IPS-18c (cell line): ENCODE measurements at regions not wholly inside any gene's neighbourhood (a gene's known extent, or its start where the extent isn't known, plus 50 kb on each side); places are given as distances from the start of the nearest gene placed in this dataset.

Experiments
- H3K4me3 ChIP-seq: 2 replicates; pipeline ENCODE4 v1.7.0; 2013; ENCODE audit warnings: low read depth, mild to moderate bottlenecking, low read length, moderate library complexity; ENCODE audit not compliant: insufficient read depth
- H3K9me3 ChIP-seq: one replicate; pipeline ENCODE4 v1.6.1; 2013; ENCODE audit warnings: mild to moderate bottlenecking, low read length, moderate library complexity; ENCODE audit not compliant: control insufficient read depth, insufficient read depth

- H3K4me3 ChIP-seq = no peak overlapping the region
- no peaks in the 10 kb centered on the region for H3K9me3 ChIP-seq
These were observed 575.5 kb upstream of the NDST4 start for GRCh38 chr4:115688961-115689360.

DNA sequence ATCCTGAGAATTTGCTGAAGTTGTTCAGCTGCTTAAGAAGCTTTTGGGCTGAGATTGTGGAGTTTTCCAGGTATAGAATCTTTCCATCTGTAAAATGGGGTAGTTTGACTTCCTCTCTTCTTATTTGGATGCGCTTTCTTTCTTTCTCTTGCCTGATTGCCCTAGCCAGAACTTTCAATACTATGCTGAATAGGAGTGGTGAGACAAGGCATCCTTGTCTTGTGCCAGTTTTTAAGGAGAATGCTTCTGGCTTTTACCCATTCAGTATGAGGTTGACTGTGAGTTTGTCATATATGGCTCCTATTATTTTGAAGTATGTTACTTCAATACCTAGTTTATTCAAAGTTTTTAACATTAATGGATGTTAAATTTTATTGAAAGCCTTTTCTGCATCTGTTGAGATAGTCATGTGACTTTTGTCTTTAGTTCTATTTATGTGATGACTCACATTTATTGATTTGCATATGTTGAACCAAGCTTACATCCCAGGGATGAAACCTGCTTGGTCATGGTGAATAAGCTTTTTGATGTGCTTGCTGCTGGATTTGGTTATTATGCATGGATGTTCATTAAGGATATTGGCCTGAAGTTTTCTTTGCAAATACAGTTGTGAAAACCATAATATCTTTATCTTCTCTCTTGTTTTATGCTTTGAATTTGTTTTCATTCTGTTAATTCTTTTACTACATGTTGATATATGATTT is 573.8 kb upstream of the NDST4 start:
- H3K9me3 ChIP-seq = no peaks in the 10 kb centered on the region
- H3K4me3 ChIP-seq = no peak overlapping the region

DNA sequence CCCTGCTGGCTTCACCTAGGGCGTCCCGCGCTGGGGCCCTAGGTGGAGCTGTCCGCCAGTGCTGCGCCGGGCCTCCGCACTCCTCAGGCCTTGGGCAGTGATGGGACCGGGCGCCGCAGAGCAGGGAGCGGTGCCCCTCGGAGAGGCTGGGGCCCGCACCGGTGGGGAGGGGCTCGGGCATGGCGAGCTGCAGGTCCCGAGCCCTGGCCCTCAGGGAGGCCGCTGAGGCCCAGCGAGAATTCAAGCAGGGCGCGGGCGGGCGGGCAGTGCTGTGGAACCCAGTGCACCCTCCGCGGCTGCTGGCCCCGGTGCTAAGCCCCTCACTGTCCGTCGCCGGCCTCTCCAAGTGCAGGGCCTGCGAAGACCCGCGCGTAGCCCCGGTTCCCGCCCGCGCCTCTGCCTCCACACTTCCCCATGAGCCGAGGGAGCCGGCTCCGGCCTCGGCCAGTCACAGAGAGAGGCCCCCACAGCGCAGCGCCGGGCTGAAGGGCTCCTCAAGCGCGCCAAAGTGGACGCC is 565.1 kb upstream of the NDST4 start:
- Histone ChIP-seq H3K9me3 (no peaks in the 10 kb centered on the region), H3K4me3 (no peak overlapping the region)

GRCh38 chr4:115675719-115676118 is 562.3 kb upstream of the NDST4 start:
- Histone ChIP-seq H3K9me3 (no peaks in the 10 kb centered on the region), H3K4me3 (no peak overlapping the region)

GRCh38 chr4:115674485-115674884 is 561.1 kb upstream of the NDST4 start:
- Histone ChIP-seq H3K9me3 (no peaks in the 10 kb centered on the region), H3K4me3 (no peak overlapping the region)

DNA sequence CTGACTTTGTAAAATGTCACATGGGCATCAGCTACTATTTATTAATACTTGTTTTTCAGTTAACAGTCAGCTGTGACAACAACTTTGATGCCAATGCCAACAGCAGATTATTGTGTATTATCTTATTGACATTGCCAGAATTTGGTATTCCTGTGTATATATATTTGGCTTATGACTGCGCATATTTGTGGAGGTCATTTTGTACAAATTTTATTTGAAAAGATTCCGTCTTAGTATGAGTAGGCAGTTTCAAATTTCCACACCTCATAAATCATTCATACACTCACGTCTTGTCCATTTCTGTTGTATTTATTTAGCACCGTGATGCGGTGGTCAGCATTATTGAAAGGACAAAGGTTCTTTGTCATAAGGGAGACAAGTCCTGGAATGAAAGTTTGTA is 558.2 kb upstream of the NDST4 start:
- Histone ChIP-seq H3K4me3 (no peak overlapping the region), H3K9me3 (no peaks in the 10 kb centered on the region)

- no peaks in the 10 kb centered on the region for H3K9me3 ChIP-seq
- no peak overlapping the region for H3K4me3 ChIP-seq
These were observed 557.5 kb upstream of the NDST4 start for GRCh38 chr4:115670930-115671329.

- Histone ChIP-seq H3K4me3 (no peak overlapping the region), H3K9me3 (no peaks in the 10 kb centered on the region)
These were observed 555.0 kb upstream of the NDST4 start for GRCh38 chr4:115668396-115668795.

DNA sequence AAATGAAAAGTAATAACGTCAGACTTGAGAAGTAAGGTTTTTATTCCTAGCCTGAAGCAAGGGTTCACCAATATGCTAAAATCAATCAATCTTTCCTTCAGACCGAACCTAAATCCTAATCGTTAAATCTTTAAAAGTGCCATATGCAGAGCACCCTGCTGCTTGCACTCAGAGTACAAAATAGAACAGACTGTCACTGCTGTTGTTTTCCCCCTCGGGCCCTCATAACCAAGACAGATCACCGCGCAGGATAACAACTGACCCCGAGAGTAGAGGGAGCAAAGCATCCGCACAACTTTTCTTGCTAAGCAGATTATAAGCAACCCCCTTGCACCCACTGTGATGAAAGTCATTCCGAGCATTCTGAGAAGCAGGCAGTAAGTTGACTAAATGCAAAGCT is 550.9 kb upstream of the NDST4 start:
- no peak overlapping the region for H3K4me3 ChIP-seq
- no peaks in the 10 kb centered on the region for H3K9me3 ChIP-seq

GRCh38 chr4:115660465-115660864 is 547.0 kb upstream of the NDST4 start:
- Histone ChIP-seq H3K9me3 (no peaks in the 10 kb centered on the region), H3K4me3 (no peak overlapping the region)

- Histone ChIP-seq H3K4me3 (no peak overlapping the region), H3K9me3 (no peaks in the 10 kb centered on the region)
These were observed 544.7 kb upstream of the NDST4 start for GRCh38 chr4:115657991-115658650.

GRCh38 chr4:115655626-115656025 is 542.2 kb upstream of the NDST4 start:
- no peak overlapping the region for H3K4me3 ChIP-seq
- no peaks in the 10 kb centered on the region for H3K9me3 ChIP-seq

DNA sequence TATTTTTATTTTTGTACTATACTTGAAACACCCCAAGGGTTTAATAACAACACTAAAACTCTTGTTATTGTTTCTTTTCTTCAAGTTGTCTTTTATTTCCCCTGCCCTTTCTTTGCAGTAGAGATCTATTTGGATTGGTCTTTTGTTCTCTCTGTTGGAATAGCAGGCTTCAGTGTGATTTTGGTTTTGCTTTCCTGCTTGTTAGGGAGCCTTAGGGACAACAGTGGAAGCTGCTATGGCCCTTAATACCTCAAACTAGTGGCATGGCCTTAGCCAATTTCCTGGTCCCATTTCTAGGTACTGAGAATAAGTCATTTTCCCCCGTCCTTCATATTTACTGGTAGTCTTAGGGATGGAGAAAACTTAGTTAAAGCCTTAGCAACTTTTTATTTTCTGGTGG is 535.4 kb upstream of the NDST4 start:
- Histone ChIP-seq H3K9me3 (no peaks in the 10 kb centered on the region), H3K4me3 (no peak overlapping the region)

- Histone ChIP-seq H3K9me3 (no peaks in the 10 kb centered on the region), H3K4me3 (no peak overlapping the region)
These were observed 515.9 kb upstream of the NDST4 start for GRCh38 chr4:115629270-115629669.

GRCh38 chr4:115609631-115610030 is 496.2 kb upstream of the NDST4 start:
- Histone ChIP-seq H3K9me3 (no peaks in the 10 kb centered on the region), H3K4me3 (no peak overlapping the region)

- Histone ChIP-seq H3K4me3 (no peak overlapping the region), H3K9me3 (no peaks in the 10 kb centered on the region)
These were observed 493.9 kb upstream of the NDST4 start for GRCh38 chr4:115607311-115607710.

DNA sequence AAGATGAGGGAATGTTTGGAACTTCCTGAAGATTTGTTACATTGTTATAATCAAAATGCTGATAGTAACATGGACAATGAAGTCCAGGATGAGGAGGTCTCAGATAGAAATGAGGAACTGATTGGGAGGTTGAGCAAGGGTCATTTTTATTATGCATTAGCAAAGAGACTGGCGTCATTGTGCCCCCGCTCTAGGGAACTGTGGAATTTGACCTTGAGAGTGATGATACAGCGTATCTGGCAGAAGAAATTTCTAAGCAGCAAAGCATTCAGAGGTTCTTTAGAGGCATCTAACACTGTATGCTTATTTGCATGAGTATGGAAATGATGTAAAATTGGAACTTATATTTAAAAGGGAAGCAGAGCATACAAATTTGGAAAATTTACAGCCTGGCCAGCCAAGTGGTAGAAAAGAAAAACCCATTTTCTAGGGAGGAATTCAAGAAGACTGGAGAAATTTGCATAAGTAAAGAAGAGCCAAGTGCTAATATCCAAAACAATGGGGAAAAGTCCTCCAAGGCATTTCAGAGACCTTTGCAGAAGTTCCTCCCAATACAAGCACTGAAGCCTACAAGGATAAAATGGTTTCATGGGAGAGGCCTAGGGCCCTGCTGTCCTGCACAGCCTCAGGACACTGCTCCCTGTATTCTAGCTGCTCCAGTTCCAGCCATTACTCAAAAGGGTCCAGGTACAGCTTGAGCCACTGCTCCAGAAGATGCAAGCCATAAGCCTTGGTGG is 483.0 kb upstream of the NDST4 start:
- Histone ChIP-seq H3K4me3 (no peak overlapping the region), H3K9me3 (peaks cover 2% of the 10 kb centered on the region)

DNA sequence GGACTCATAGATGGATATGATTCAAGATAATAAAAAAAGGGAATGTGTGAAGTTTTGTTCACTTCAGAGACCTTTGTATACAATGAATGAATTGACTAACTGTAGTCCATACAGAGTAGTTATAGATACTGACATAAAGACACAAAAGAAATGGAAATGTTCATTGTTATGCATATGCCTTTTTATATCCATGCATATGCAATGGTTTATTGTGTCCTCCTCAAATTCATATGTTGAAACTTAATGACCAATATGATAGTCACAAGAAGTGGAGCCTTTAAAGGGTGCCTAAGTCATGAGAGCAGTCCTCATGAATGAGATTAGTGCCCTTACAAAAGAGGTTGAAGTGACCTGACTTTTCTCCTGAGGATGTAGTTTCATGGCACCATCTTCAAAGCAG is 467.5 kb upstream of the NDST4 start:
- Histone ChIP-seq H3K4me3 (no peak overlapping the region), H3K9me3 (peaks cover 2% of the 10 kb centered on the region)
